Memory B cell (primary cell): ENCODE measurements at regions not wholly inside any gene's neighbourhood (a gene's known extent, or its start where the extent isn't known, plus 50 kb on each side); places are given as distances from the start of the nearest gene placed in this dataset.

Experiments used
- ATAC-seq: fragments of 150-1000 bp; cut with Tn5 transposase; 2 replicates; pipeline ENCODE4 v1.10.0; 2021; ENCODE audit warnings: low read depth, mild to moderate bottlenecking, moderate library complexity
- DNase-seq, 2 donors: peaks; one replicate each; pipeline ENCODE4 v3.0.0; 2022; ENCODE audit warnings: low spot score in 2 of 2
- H3K27ac Mint-ChIP-seq: one replicate; pipeline ENCODE4 v1.8.0; 2022; ENCODE audit warnings: mild to moderate bottlenecking, moderate library complexity, mixed read lengths
- H3K27me3 Mint-ChIP-seq: one replicate; pipeline ENCODE4 v1.8.0; 2022; ENCODE audit warnings: mixed read lengths
- H3K36me3 Mint-ChIP-seq: one replicate; pipeline ENCODE4 v1.8.0; 2022; ENCODE audit warnings: mild to moderate bottlenecking, mixed read lengths
- H3K4me1 Mint-ChIP-seq: one replicate; pipeline ENCODE4 v1.8.0; 2022; ENCODE audit warnings: mixed read lengths
- H3K4me3 Mint-ChIP-seq: one replicate; pipeline ENCODE4 v1.8.0; 2022; ENCODE audit warnings: mild to moderate bottlenecking, moderate library complexity, mixed read lengths
- H3K9me3 Mint-ChIP-seq: one replicate; pipeline ENCODE4 v1.8.0; 2022; ENCODE audit warnings: mixed read lengths

GRCh38 chr1:165062346-165062745 is 294.2 kb downstream of the LMX1A start:
- DNase-seq (no peak), ATAC-seq (no peak)
- no peaks in the 10 kb centered on the region for H3K4me1 Mint-ChIP-seq
- H3K36me3 Mint-ChIP-seq = no peaks in the 10 kb centered on the region
- H3K27ac Mint-ChIP-seq = no peak overlapping the region
- no peak overlapping the region for H3K4me3 Mint-ChIP-seq
- peaks cover 4% of the 10 kb centered on the region for H3K27me3 Mint-ChIP-seq
- no peaks in the 10 kb centered on the region for H3K9me3 Mint-ChIP-seq

- DNase-seq = no peak
- Mint-ChIP-seq H3K4me3 (no peak overlapping the region), H3K27me3 (peaks cover 4% of the 10 kb centered on the region), H3K36me3 (no peaks in the 10 kb centered on the region), H3K9me3 (no peaks in the 10 kb centered on the region), H3K27ac (no peak overlapping the region), H3K4me1 (no peaks in the 10 kb centered on the region)
- no peak for ATAC-seq
These were observed 296.2 kb downstream of the LMX1A start for GRCh38 chr1:165060285-165060793.

- ATAC-seq = no peak
- H3K27ac Mint-ChIP-seq = no peak overlapping the region
- H3K27me3 Mint-ChIP-seq = peaks cover 2% of the 10 kb centered on the region
- H3K4me1 Mint-ChIP-seq = no peaks in the 10 kb centered on the region
- H3K4me3 Mint-ChIP-seq = no peak overlapping the region
- H3K9me3 Mint-ChIP-seq = no peaks in the 10 kb centered on the region
- H3K36me3 Mint-ChIP-seq = no peaks in the 10 kb centered on the region
- DNase-seq = no peak
These were observed 298.6 kb downstream of the LMX1A start for GRCh38 chr1:165057956-165058355.

- no peak for DNase-seq
- peaks cover 2% of the 10 kb centered on the region for H3K27me3 Mint-ChIP-seq
- no peaks in the 10 kb centered on the region for H3K36me3 Mint-ChIP-seq
- H3K27ac Mint-ChIP-seq = no peak overlapping the region
- no peaks in the 10 kb centered on the region for H3K4me1 Mint-ChIP-seq
- no peak for ATAC-seq
- H3K9me3 Mint-ChIP-seq = no peaks in the 10 kb centered on the region
- H3K4me3 Mint-ChIP-seq = no peak overlapping the region
These were observed 299.6 kb downstream of the LMX1A start for GRCh38 chr1:165056914-165057313.

GRCh38 chr1:165055581-165055980 is 300.9 kb downstream of the LMX1A start:
- ATAC-seq (no peak), DNase-seq (no peak)
- Mint-ChIP-seq H3K27ac (no peak overlapping the region), H3K4me1 (no peaks in the 10 kb centered on the region), H3K4me3 (no peak overlapping the region), H3K27me3 (peaks cover 2% of the 10 kb centered on the region), H3K36me3 (no peaks in the 10 kb centered on the region), H3K9me3 (no peaks in the 10 kb centered on the region)

GRCh38 chr1:165054627-165055026 is 301.9 kb downstream of the LMX1A start:
- H3K4me1 Mint-ChIP-seq = no peaks in the 10 kb centered on the region

GRCh38 chr1:165053351-165053750 is 303.2 kb downstream of the LMX1A start:
- Mint-ChIP-seq H3K4me1 (no peaks in the 10 kb centered on the region), H3K9me3 (no peaks in the 10 kb centered on the region), H3K36me3 (no peaks in the 10 kb centered on the region), H3K27ac (no peak overlapping the region), H3K4me3 (no peak overlapping the region), H3K27me3 (peaks cover 7% of the 10 kb centered on the region)
- no peak for ATAC-seq
- no peak for DNase-seq

More at GRCh38 chr1:165054627-165055026, 301.9 kb downstream of the LMX1A start:
- no peaks in the 10 kb centered on the region for H3K36me3 Mint-ChIP-seq
- ATAC-seq = no peak
- no peak overlapping the region for H3K27ac Mint-ChIP-seq
- DNase-seq = no peak
- no peak overlapping the region for H3K4me3 Mint-ChIP-seq
- no peaks in the 10 kb centered on the region for H3K9me3 Mint-ChIP-seq
- H3K27me3 Mint-ChIP-seq = peaks cover 7% of the 10 kb centered on the region

- Mint-ChIP-seq H3K9me3 (no peaks in the 10 kb centered on the region), H3K27ac (no peak overlapping the region), H3K4me3 (no peak overlapping the region), H3K27me3 (peaks cover 8% of the 10 kb centered on the region), H3K4me1 (no peaks in the 10 kb centered on the region), H3K36me3 (no peaks in the 10 kb centered on the region)
- ATAC-seq (no peak), DNase-seq (no peak)
These were observed 303.6 kb downstream of the LMX1A start for GRCh38 chr1:165052936-165053335.

GRCh38 chr1:165052431-165052830 is 304.1 kb downstream of the LMX1A start:
- Mint-ChIP-seq H3K4me1 (no peaks in the 10 kb centered on the region), H3K27ac (no peak overlapping the region), H3K9me3 (no peaks in the 10 kb centered on the region)

GRCh38 chr1:165050246-165050645 is 306.3 kb downstream of the LMX1A start:
- Mint-ChIP-seq H3K4me3 (no peak overlapping the region), H3K36me3 (no peaks in the 10 kb centered on the region), H3K4me1 (no peaks in the 10 kb centered on the region), H3K27me3 (peaks cover 8% of the 10 kb centered on the region), H3K27ac (no peak overlapping the region), H3K9me3 (no peaks in the 10 kb centered on the region)
- no peak for ATAC-seq
- DNase-seq = no peak

More at GRCh38 chr1:165052431-165052830, 304.1 kb downstream of the LMX1A start:
- no peak overlapping the region for H3K4me3 Mint-ChIP-seq
- no peaks in the 10 kb centered on the region for H3K36me3 Mint-ChIP-seq
- DNase-seq = no peak
- no peak for ATAC-seq
- peaks cover 8% of the 10 kb centered on the region for H3K27me3 Mint-ChIP-seq

GRCh38 chr1:165047994-165048393 is 308.5 kb downstream of the LMX1A start:
- peaks cover 8% of the 10 kb centered on the region for H3K27me3 Mint-ChIP-seq
- no peaks in the 10 kb centered on the region for H3K9me3 Mint-ChIP-seq
- H3K4me1 Mint-ChIP-seq = no peaks in the 10 kb centered on the region
- ATAC-seq (no peak), DNase-seq (no peak)
- H3K36me3 Mint-ChIP-seq = no peaks in the 10 kb centered on the region
- no peak overlapping the region for H3K27ac Mint-ChIP-seq
- H3K4me3 Mint-ChIP-seq = no peak overlapping the region

- DNase-seq (no peak), ATAC-seq (no peak)
- no peaks in the 10 kb centered on the region for H3K36me3 Mint-ChIP-seq
- H3K27ac Mint-ChIP-seq = no peak overlapping the region
- H3K4me1 Mint-ChIP-seq = no peaks in the 10 kb centered on the region
- peaks cover 8% of the 10 kb centered on the region for H3K27me3 Mint-ChIP-seq
- no peak overlapping the region for H3K4me3 Mint-ChIP-seq
- no peaks in the 10 kb centered on the region for H3K9me3 Mint-ChIP-seq
These were observed 310.6 kb downstream of the LMX1A start for GRCh38 chr1:165045902-165046301.

GRCh38 chr1:165040641-165041040 is 315.9 kb downstream of the LMX1A start:
- no peak for ATAC-seq
- Mint-ChIP-seq H3K36me3 (no peaks in the 10 kb centered on the region), H3K4me3 (no peak overlapping the region), H3K4me1 (no peaks in the 10 kb centered on the region), H3K27me3 (no peaks in the 10 kb centered on the region), H3K27ac (no peak overlapping the region), H3K9me3 (no peaks in the 10 kb centered on the region)
- DNase-seq = no peak

- ATAC-seq = no peak
- H3K4me1 Mint-ChIP-seq = no peaks in the 10 kb centered on the region
- no peak overlapping the region for H3K4me3 Mint-ChIP-seq
- H3K27me3 Mint-ChIP-seq = no peaks in the 10 kb centered on the region
- no peak overlapping the region for H3K27ac Mint-ChIP-seq
- no peaks in the 10 kb centered on the region for H3K9me3 Mint-ChIP-seq
- no peak for DNase-seq
- no peaks in the 10 kb centered on the region for H3K36me3 Mint-ChIP-seq
These were observed 316.5 kb downstream of the LMX1A start for GRCh38 chr1:165039996-165040395.

- no peaks in the 10 kb centered on the region for H3K9me3 Mint-ChIP-seq
These were observed 320.1 kb downstream of the LMX1A start for GRCh38 chr1:165036403-165036802.

More at GRCh38 chr1:165036403-165036802, 320.1 kb downstream of the LMX1A start:
- no peak for ATAC-seq
- H3K36me3 Mint-ChIP-seq = no peaks in the 10 kb centered on the region
- H3K27ac Mint-ChIP-seq = no peak overlapping the region
- H3K4me3 Mint-ChIP-seq = no peak overlapping the region
- H3K4me1 Mint-ChIP-seq = no peaks in the 10 kb centered on the region
- no peak for DNase-seq
- peaks cover 2% of the 10 kb centered on the region for H3K27me3 Mint-ChIP-seq
